Cardiac muscle cell (in vitro differentiated cells and primary cell): ENCODE measurements at regions not wholly inside any gene's neighbourhood (a gene's known extent, or its start where the extent isn't known, plus 50 kb on each side); places are given as distances from the start of the nearest gene placed in this dataset.

Source experiments
- DNase-seq, 2 donors: peaks; one replicate each; pipeline versions ENCODE4 v3.0.0 to v3.0.0-alpha.2; 2010 to 2017; ENCODE audit warnings: low read depth in 1 of 2, low spot score in 1 of 2
- H3K27ac ChIP-seq: fragments of 200-600 bp; sonication (generic); 2 replicates; pipeline ENCODE4 v1.5.1; 2016
- H3K27me3 ChIP-seq: fragments of 200-600 bp; sonication (generic); 2 replicates; pipeline ENCODE4 v1.6.0; 2016; ENCODE audit warnings: control low read depth
- H3K36me3 ChIP-seq: fragments of 200-600 bp; sonication (generic); 2 replicates; pipeline ENCODE4 v1.5.1; 2016; ENCODE audit warnings: control low read depth
- H3K4me1 ChIP-seq: fragments of 200-600 bp; sonication (generic); 2 replicates; pipeline ENCODE4 v1.8.1; 2017; ENCODE audit warnings: low read depth, mild to moderate bottlenecking, mixed run types
- H3K4me3 ChIP-seq: fragments of 200-600 bp; sonication (generic); 2 replicates; pipeline ENCODE4 v1.5.1; 2016; ENCODE audit warnings: mild to moderate bottlenecking
- H3K9me3 ChIP-seq: fragments of 200-600 bp; sonication (generic); 2 replicates; pipeline ENCODE4 v1.5.1; 2017; ENCODE audit warnings: low read depth, mild to moderate bottlenecking, control low read depth
- CTCF ChIP-seq: IDR thresholded peaks from 2 replicates; pipeline ENCODE4 v1.5.1; 2012; ENCODE audit warnings: low read depth, mild to moderate bottlenecking, low read length

GRCh38 chr14:104421401-104421821 lies 158.2 kb upstream of the C14orf180 start:
- Histone ChIP-seq H3K27ac (no peak overlapping the region), H3K4me3 (no peak overlapping the region), H3K9me3 (no peaks in the 10 kb centered on the region), H3K36me3 (no peaks in the 10 kb centered on the region), H3K4me1 (peaks cover 6% of the 10 kb centered on the region), H3K27me3 (no peaks in the 10 kb centered on the region)
- DNase-seq, result no peak
- no peak for TF ChIP-seq CTCF

- H3K27me3 ChIP-seq, result no peaks in the 10 kb centered on the region
- TF ChIP-seq CTCF, result no peak
- H3K4me1 ChIP-seq, result peaks cover 6% of the 10 kb centered on the region
- H3K9me3 ChIP-seq, result no peaks in the 10 kb centered on the region
- DNase-seq, result no peak
- H3K36me3 ChIP-seq, result no peaks in the 10 kb centered on the region
- H3K27ac ChIP-seq, result no peak overlapping the region
- no peak overlapping the region for H3K4me3 ChIP-seq
These were observed 157.4 kb upstream of the C14orf180 start for GRCh38 chr14:104421892-104422828.

GRCh38 chr14:104422837-104423681 lies 156.5 kb upstream of the C14orf180 start:
- no peak for DNase-seq
- Histone ChIP-seq H3K27me3 (no peaks in the 10 kb centered on the region), H3K4me1 (peaks cover 6% of the 10 kb centered on the region), H3K27ac (no peak overlapping the region), H3K36me3 (no peaks in the 10 kb centered on the region), H3K4me3 (no peak overlapping the region), H3K9me3 (no peaks in the 10 kb centered on the region)
- no peak for TF ChIP-seq CTCF

- Histone ChIP-seq H3K27me3 (no peaks in the 10 kb centered on the region), H3K27ac (no peak overlapping the region), H3K36me3 (no peaks in the 10 kb centered on the region), H3K9me3 (no peaks in the 10 kb centered on the region), H3K4me3 (no peak overlapping the region), H3K4me1 (peaks cover 6% of the 10 kb centered on the region)
- no peak for TF ChIP-seq CTCF
- DNase-seq, result no peak
These were observed 155.7 kb upstream of the C14orf180 start for GRCh38 chr14:104423701-104424405.

DNA sequence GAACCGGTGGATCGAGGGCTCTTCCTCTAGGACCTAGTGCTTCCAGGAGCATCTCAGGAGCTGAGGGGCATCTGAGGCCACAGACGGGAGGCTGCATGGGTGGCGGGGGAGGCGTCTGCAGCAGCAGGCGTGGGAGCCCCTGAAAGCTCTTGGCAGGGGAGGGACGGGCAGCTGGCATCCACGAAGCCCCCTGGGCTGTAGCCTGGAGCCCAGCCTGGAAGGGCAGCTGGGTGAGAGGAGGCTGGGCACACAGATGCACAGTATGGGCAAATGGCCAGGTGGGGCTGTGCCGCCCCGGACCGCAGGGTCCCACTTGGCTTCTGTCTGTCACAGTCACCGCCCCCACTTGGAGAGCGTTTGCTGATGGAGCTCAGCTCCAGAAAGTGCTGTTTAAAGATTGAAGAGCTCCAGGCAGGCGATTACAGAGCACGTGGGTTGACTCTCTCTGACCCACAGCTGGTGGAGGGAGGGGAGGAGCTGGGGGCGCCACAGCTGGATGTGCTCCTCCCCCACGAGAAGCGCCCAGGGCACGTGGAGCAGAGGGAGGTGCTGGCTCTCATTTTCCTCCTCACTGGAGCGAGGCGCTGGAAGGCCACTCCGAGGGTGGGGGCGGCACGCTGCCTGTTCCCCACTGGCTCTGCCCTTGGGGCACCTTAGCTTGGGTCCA lies 155.0 kb upstream of the C14orf180 start:
- Histone ChIP-seq H3K27ac (no peak overlapping the region), H3K4me1 (peaks cover 6% of the 10 kb centered on the region), H3K36me3 (no peaks in the 10 kb centered on the region), H3K9me3 (no peaks in the 10 kb centered on the region), H3K4me3 (no peak overlapping the region), H3K27me3 (no peaks in the 10 kb centered on the region)
- no peak for TF ChIP-seq CTCF
- peak; percentile 29 to 55 for DNase-seq
